B cell (primary cell): ENCODE measurements at regions not wholly inside any gene's neighbourhood (a gene's known extent, or its start where the extent isn't known, plus 50 kb on each side); places are given as distances from the start of the nearest gene placed in this dataset.

ENCODE experiments used
- ATAC-seq: fragments of 200-7000 bp; cut with Tn5 transposase; one replicate; pipeline ENCODE4 v1.10.0; 2021; ENCODE audit warnings: low read depth, mild to moderate bottlenecking, moderate number of reproducible peaks, moderate library complexity
- CTCF ChIA-PET: fragments of 350-600 bp; sonication (Branson Sonifier 250); formaldehyde crosslinking; loops from one replicate; lab custom pipeline; 2021; ENCODE audit warnings: antibody characterized with exemption, inconsistent platforms; lab: Charles Lee
- POLR2A ChIA-PET: fragments of 350-600 bp; sonication (Branson Sonifier 250); formaldehyde crosslinking; loops from one replicate; lab custom pipeline; 2021; ENCODE audit warnings: antibody characterized with exemption; lab: Charles Lee
- DNase-seq: peaks from one replicate; pipeline ENCODE4 v3.0.0; 2013
- H2AFZ ChIP-seq: 2 replicates; pipeline ENCODE4 v1.6.1; 2012; ENCODE audit warnings: mild to moderate bottlenecking, low read depth, low read length; ENCODE audit not compliant: insufficient read depth, poor library complexity, severe bottlenecking
- H3K27ac ChIP-seq, 2 donors: 1 replicate in 1 of 2; 2 replicates in 1 of 2; pipeline ENCODE4 v1.5.1; 2012 to 2013; ENCODE audit warnings: low read length in 2 of 2, mild to moderate bottlenecking in 2 of 2, moderate library complexity in 1 of 2
- H3K27me3 ChIP-seq, 4 experiments: fragments of 200-600 bp in 1 of 4; sonication (generic) in 1 of 4; replicated peaks in 1 of 4; 1 replicate in 2 of 4; 2 replicates in 2 of 4; pipeline versions ENCODE4 v1.6.1 to v1.7.0; 2013 to 2016; ENCODE audit warnings: low read length in 3 of 4, mild to moderate bottlenecking in 2 of 4, mixed read lengths in 1 of 4, moderate library complexity in 1 of 4; ENCODE audit not compliant: insufficient read depth in 4 of 4, control insufficient read depth in 3 of 4; ENCODE audit errors: control extremely low read depth in 1 of 4
- H3K36me3 ChIP-seq, 2 experiments: replicated peaks in 1 of 2; 1 replicate in 1 of 2; 2 replicates in 1 of 2; pipeline versions ENCODE4 v1.6.1 to v1.7.1; 2013; ENCODE audit warnings: low read length in 1 of 2; ENCODE audit not compliant: insufficient read depth in 2 of 2, control insufficient read depth in 1 of 2; ENCODE audit errors: control extremely low read depth in 1 of 2, extremely low read depth in 1 of 2
- H3K4me1 ChIP-seq, 2 donors: fragments of 200-600 bp in 1 of 2; sonication (generic) in 1 of 2; 1 replicate in 1 of 2; 2 replicates in 1 of 2; pipeline versions ENCODE4 v1.5.1 to v1.6.1; 2013 to 2017; ENCODE audit warnings: low read length in 2 of 2; ENCODE audit not compliant: control insufficient read depth in 2 of 2, insufficient read depth in 2 of 2
- H3K4me2 ChIP-seq: replicated peaks from 2 replicates; pipeline ENCODE3; 2012; ENCODE audit warnings: mild to moderate bottlenecking, low read depth, low read length; ENCODE audit not compliant: poor library complexity, severe bottlenecking
- H3K4me3 ChIP-seq, 5 experiments: fragments of 200-600 bp in 1 of 5; sonication (generic) in 1 of 5; 1 replicate in 3 of 5; 2 replicates in 2 of 5; pipeline versions ENCODE4 v1.5.1 to v1.7.0; 2011 to 2016; ENCODE audit warnings: low read length in 4 of 5, mild to moderate bottlenecking in 4 of 5, low read depth in 2 of 5, control low read depth in 1 of 5, moderate library complexity in 1 of 5; ENCODE audit not compliant: insufficient read depth in 1 of 5; ENCODE audit errors: control extremely low read depth in 1 of 5, extremely low read depth in 1 of 5
- H3K79me2 ChIP-seq: fragments of 200-600 bp; sonication (generic); one replicate; pipeline ENCODE4 v1.6.0; 2016; ENCODE audit warnings: low read length; ENCODE audit not compliant: control insufficient read depth, insufficient read depth
- H3K9ac ChIP-seq: fragments of 200-600 bp; sonication (generic); 2 replicates; pipeline ENCODE4 v1.6.1; 2017; ENCODE audit warnings: mild to moderate bottlenecking, low read length, moderate library complexity
- H3K9me3 ChIP-seq, 3 donors: one replicate each; pipeline versions ENCODE4 v1.6.1 to v1.7.1; 2013; ENCODE audit warnings: low read length in 2 of 3; ENCODE audit not compliant: control insufficient read depth in 2 of 3, insufficient read depth in 1 of 3; ENCODE audit errors: control extremely low read depth in 1 of 3
- H4K20me1 ChIP-seq: 2 replicates; pipeline ENCODE4 v1.6.0; 2012; ENCODE audit warnings: mild to moderate bottlenecking, low read length; ENCODE audit not compliant: insufficient read depth, control insufficient read depth, poor library complexity, severe bottlenecking
- H3K27ac Mint-ChIP-seq: one replicate; pipeline ENCODE4 v1.8.0; 2021; ENCODE audit warnings: mixed read lengths
- H3K27me3 Mint-ChIP-seq: one replicate; pipeline ENCODE4 v1.8.0; 2021; ENCODE audit warnings: mixed read lengths
- H3K4me1 Mint-ChIP-seq: one replicate; pipeline ENCODE4 v1.8.0; 2021; ENCODE audit warnings: mixed read lengths
- H3K4me3 Mint-ChIP-seq: one replicate; pipeline ENCODE4 v1.8.0; 2021; ENCODE audit warnings: mixed read lengths
- H3K9me3 Mint-ChIP-seq: one replicate; pipeline ENCODE4 v1.8.0; 2022; ENCODE audit warnings: mixed read lengths; ENCODE audit not compliant: insufficient read depth
- CTCF ChIP-seq: fragments of 200-600 bp; IDR thresholded peaks from one replicate; pipeline ENCODE4 v1.8.0; 2022; ENCODE audit warnings: antibody characterized with exemption, mild to moderate bottlenecking
- EZH2 ChIP-seq: IDR thresholded peaks from 2 replicates; pipeline ENCODE4 v1.6.1; 2012; ENCODE audit warnings: borderline replicate concordance, low read depth, mild to moderate bottlenecking, moderate library complexity, low read length; ENCODE audit not compliant: insufficient read depth, poor library complexity, severe bottlenecking
- WGBS: methylation state at CpG from one replicate; pipeline ENCODE4 v1.1.5; 2013; ENCODE audit warnings: missing lambda C conversion rate; ENCODE audit not compliant: insufficient coverage; 5-methylcytosine and 5-hydroxymethylcytosine counted together
- intact Hi-C: fragments of 100-400 bp; cut with micrococcal nuclease; formaldehyde crosslinking; loops from one replicate; pipeline ENCODE4 v1.10.0; 2022

- H3K4me2 ChIP-seq = no peak overlapping the region
- Mint-ChIP-seq H3K27ac (no peak overlapping the region), H3K9me3 (peaks cover 3% of the 10 kb centered on the region), H3K27me3 (peaks cover 19% of the 10 kb centered on the region), H3K4me3 (no peak overlapping the region), H3K4me1 (no peaks in the 10 kb centered on the region)
- ChIA-PET POLR2A (no interaction called here), CTCF (no interaction called here)
- H3K9ac ChIP-seq = no peak overlapping the region
- DNase-seq (no peak), ATAC-seq (no peak)
- intact Hi-C loops = no loop called here
- H3K4me1 ChIP-seq = no peaks in the 10 kb centered on the region
- H3K9me3 ChIP-seq = peaks cover 0 to 2% (median 0%) of the 10 kb centered on the region in 3 donors
- H4K20me1 ChIP-seq = no peaks in the 10 kb centered on the region
- TF ChIP-seq CTCF (no peak), EZH2 (no peak)
- H3K4me3 ChIP-seq = no peak overlapping the region
- H3K36me3 ChIP-seq = no peaks in the 10 kb centered on the region
- 100% methylated on average over 2 of the region's 4 CpGs for WGBS
- no peaks in the 10 kb centered on the region for H3K27me3 ChIP-seq
- H2AFZ ChIP-seq = no peak overlapping the region
- H3K79me2 ChIP-seq = no peaks in the 10 kb centered on the region
- H3K27ac ChIP-seq = no peak overlapping the region
These were observed 303.0 kb downstream of the DYSF start for GRCh38 chr2:71756280-71756906.

GRCh38 chr2:71751590-71751989, 298.2 kb downstream of the DYSF start:
- H4K20me1 ChIP-seq = no peaks in the 10 kb centered on the region
- peaks cover 2 to 4% (median 2%) of the 10 kb centered on the region in 3 donors for H3K9me3 ChIP-seq
- DNase-seq (no peak), ATAC-seq (no peak)
- Mint-ChIP-seq H3K4me3 (no peak overlapping the region), H3K27me3 (peaks cover 25% of the 10 kb centered on the region), H3K9me3 (peaks cover 3% of the 10 kb centered on the region), H3K27ac (no peak overlapping the region), H3K4me1 (no peaks in the 10 kb centered on the region)
- no peaks in the 10 kb centered on the region for H3K4me1 ChIP-seq
- no peak overlapping the region for H3K4me3 ChIP-seq
- no peak for TF ChIP-seq EZH2
- no peak for TF ChIP-seq CTCF
- CTCF ChIA-PET = no interaction called here
- no peaks in the 10 kb centered on the region for H3K36me3 ChIP-seq
- no peak overlapping the region for H2AFZ ChIP-seq
- no peak overlapping the region for H3K9ac ChIP-seq
- POLR2A ChIA-PET = no interaction called here
- H3K27me3 ChIP-seq = no peaks in the 10 kb centered on the region
- H3K27ac ChIP-seq = no peak overlapping the region
- H3K79me2 ChIP-seq = no peaks in the 10 kb centered on the region
- no peak overlapping the region for H3K4me2 ChIP-seq
- intact Hi-C loops = no loop called here
